ENCODE measurements at regions not wholly inside any gene's neighbourhood (a gene's known extent, or its start where the extent isn't known, plus 50 kb on each side); places are given as distances from the start of the nearest gene placed in this dataset.

DNA sequence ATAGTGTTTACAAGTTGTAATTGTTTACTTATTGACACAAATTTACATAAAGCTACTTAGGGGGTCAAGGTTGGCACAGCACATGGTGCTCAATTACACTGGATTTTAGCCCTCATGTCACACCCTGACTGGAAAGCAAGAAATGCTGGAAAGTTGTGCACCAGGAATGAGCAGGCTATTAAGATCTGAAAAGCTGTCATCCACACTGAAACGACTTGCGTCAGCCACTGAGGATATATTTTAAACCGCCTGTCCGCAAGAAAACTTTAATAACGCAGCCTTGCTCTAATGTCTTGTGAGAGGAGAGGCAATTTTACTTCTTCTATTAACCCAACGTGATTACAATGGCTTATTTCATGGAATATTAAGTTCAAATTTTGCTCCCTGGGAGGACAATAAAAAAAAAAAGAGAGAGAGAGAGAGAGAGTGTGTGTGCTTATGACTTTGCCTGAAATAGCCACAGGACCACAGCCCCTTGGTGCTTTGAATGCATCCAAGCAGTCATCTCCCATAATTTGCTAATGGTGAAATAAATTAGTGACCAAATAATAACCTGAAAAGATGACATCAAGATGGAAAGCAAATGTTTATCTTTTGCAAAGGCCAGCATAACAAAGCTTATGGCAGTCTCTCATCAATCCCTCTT, 425.4 kb upstream of the PSMD7 start:
- Histone ChIP-seq H3K9me3 (no peaks in the 10 kb centered on the region), H3K27ac (no peak overlapping the region), H3K4me3 (no peak overlapping the region), H3K4me1 (peaks cover 0 to 4% (median 0%) of the 10 kb centered on the region in 12 donors), H3K36me3 (no peaks in the 10 kb centered on the region), H3K27me3 (peaks cover 0 to 2% (median 0%) of the 10 kb centered on the region in 9 donors)
- intact Hi-C loops (cut with DNase I): loop anchor here in 6 of 10 donors (10.0 kb wide), 6 partner anchors 156 to 1746 kb away; no protein-coding TSS in a partner anchor
- TF ChIP-seq, protein P1, sequence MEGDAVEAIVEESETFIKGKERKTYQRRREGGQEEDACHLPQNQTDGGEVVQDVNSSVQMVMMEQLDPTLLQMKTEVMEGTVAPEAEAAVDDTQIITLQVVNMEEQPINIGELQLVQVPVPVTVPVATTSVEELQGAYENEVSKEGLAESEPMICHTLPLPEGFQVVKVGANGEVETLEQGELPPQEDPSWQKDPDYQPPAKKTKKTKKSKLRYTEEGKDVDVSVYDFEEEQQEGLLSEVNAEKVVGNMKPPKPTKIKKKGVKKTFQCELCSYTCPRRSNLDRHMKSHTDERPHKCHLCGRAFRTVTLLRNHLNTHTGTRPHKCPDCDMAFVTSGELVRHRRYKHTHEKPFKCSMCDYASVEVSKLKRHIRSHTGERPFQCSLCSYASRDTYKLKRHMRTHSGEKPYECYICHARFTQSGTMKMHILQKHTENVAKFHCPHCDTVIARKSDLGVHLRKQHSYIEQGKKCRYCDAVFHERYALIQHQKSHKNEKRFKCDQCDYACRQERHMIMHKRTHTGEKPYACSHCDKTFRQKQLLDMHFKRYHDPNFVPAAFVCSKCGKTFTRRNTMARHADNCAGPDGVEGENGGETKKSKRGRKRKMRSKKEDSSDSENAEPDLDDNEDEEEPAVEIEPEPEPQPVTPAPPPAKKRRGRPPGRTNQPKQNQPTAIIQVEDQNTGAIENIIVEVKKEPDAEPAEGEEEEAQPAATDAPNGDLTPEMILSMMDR (IDR thresholded peaks at IDR 0.05): no peak
- no peak for TF ChIP-seq POLR2A (IDR thresholded peaks at IDR 0.05)
- DNase-seq (no peak), ATAC-seq (no peak)
- 84 to 90% (median 87%) methylated on average over 6 of the region's 6 CpGs for WGBS, 4 donors

DNA sequence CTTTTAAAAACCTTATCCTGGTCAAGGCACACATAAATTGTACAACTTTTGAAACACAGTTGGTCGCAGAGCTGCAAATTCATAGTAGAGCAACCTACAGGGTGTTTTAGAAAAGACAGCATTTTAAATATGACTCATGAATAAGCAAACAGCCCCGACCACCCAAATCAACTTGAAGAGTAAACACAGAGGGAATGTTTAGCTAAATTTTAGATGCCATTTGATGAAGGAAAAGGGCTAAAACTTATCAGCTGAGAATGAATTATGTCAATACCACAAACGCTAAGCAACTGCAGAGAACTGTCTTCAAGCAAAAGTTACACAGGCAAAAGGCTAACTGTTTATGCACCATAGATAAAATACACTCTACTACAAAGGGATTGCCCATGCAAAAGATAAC, 427.5 kb upstream of the PSMD7 start:
- no peak for ATAC-seq
- Histone ChIP-seq H3K27ac (no peak overlapping the region), H3K9me3 (no peaks in the 10 kb centered on the region), H3K4me1 (peaks cover 0 to 4% (median 0%) of the 10 kb centered on the region in 12 donors), H3K36me3 (no peaks in the 10 kb centered on the region), H3K27me3 (peaks cover 0 to 2% (median 0%) of the 10 kb centered on the region in 9 donors), H3K4me3 (no peak overlapping the region)
- TF ChIP-seq, protein P1 (IDR thresholded peaks at IDR 0.05): no peak
- no peak for TF ChIP-seq POLR2A (IDR thresholded peaks at IDR 0.05)
- intact Hi-C loops (cut with DNase I): no loop called here
- WGBS, 4 donors: 73 to 77% (median 75%) methylated on average over 3 of the region's 3 CpGs
- DNase-seq: no peak

DNA sequence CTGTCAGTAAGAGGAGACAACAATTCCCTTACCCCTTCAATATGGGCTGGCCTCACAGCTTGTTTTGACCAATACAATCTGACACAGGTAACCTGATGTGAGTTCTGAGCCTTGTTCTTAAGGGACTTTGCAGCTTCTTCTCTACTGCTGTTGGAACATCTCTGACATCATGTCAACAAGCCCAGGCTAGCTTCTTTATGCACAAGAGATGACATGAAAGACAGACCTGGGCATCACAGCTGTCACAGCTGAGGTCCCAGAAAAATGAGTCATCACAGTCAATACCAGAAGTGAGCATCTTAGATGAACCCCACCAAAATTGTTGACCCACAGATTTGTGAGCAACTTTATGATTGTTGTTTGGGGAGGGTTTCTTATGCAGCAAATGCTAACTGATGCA, 431.7 kb upstream of the PSMD7 start:
- TF ChIP-seq, protein P1 (IDR thresholded peaks at IDR 0.05): no peak
- TF ChIP-seq POLR2A (IDR thresholded peaks at IDR 0.05): no peak
- no peak overlapping the region for H3K27ac ChIP-seq
- no peaks in the 10 kb centered on the region for H3K9me3 ChIP-seq
- H3K4me3 ChIP-seq: no peak overlapping the region
- ATAC-seq: no peak
- no peaks in the 10 kb centered on the region for H3K36me3 ChIP-seq
- no peaks in the 10 kb centered on the region for H3K4me1 ChIP-seq
- intact Hi-C loops (cut with DNase I): no loop called here
- DNase-seq: no peak
- no peaks in the 10 kb centered on the region for H3K27me3 ChIP-seq

DNA sequence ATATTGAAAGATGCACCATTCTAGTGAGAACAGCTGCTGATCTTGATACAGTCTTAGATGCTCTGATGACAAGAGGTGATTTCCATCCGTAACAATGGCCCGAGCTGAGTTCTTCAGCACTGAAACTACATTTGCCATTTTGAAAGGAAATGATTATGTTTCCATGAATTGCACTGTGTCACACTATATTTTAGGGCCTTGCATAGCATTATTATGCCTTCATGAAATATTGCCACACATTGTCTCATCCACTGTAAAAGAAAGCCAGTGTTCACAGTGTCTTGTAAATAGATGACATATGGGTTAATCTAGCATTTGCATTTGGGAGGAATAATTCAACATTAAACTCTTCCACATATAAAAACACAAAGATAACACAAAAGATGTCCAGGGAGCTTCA, 438.3 kb upstream of the PSMD7 start:
- WGBS, 4 donors: 85 to 93% (median 89%) methylated on average over 2 of the region's 2 CpGs

More for the DNA sequence above, 438.3 kb upstream of the PSMD7 start:
- ATAC-seq (no peak), DNase-seq (no peak)
- Histone ChIP-seq H3K4me1 (no peaks in the 10 kb centered on the region), H3K27ac (no peak overlapping the region), H3K27me3 (peaks cover 0 to 4% (median 0%) of the 10 kb centered on the region in 9 donors), H3K36me3 (no peaks in the 10 kb centered on the region), H3K9me3 (peaks cover 0 to 3% (median 0%) of the 10 kb centered on the region in 12 donors), H3K4me3 (no peak overlapping the region)
- TF ChIP-seq, protein P1 (IDR thresholded peaks at IDR 0.05): no peak
- intact Hi-C loops (cut with DNase I): no loop called here
